ENCODE measurements at regions not wholly inside any gene's neighbourhood (a gene's known extent, or its start where the extent isn't known, plus 50 kb on each side); places are given as distances from the start of the nearest gene placed in this dataset.

- no peak for TF ChIP-seq CTCF (IDR thresholded peaks at IDR 0.05)
- no peak for TF ChIP-seq POLR2AphosphoS5 (IDR thresholded peaks at IDR 0.05)
Measured at GRCh38 chr10:130714742-130715467, 578.7 kb downstream of the GLRX3 start.
